ENCODE measurements at regions not wholly inside any gene's neighbourhood (a gene's known extent, or its start where the extent isn't known, plus 50 kb on each side); places are given as distances from the start of the nearest gene placed in this dataset.

GRCh38 chr6:14453712-14454472 lies 336.3 kb downstream of the CD83 start:
- peaks cover 4% of the 10 kb centered on the region; the same call in 1 of the 2 replicates for H3K4me1 ChIP-seq (ENCODE audit: control insufficient read depth, insufficient read depth, low read length)
- CTCF ChIA-PET, result interaction anchor here (1.2 kb wide), 1 partner anchor 243 kb away, joined by 3 read pairs; no protein-coding TSS in a partner anchor

GRCh38 chr6:14454473-14454775 lies 336.9 kb downstream of the CD83 start:
- no peaks in the 10 kb centered on the region for H3K9me3 ChIP-seq (ENCODE audit: control insufficient read depth, insufficient read depth, low read depth, low read length)
- H3K27ac ChIP-seq (ENCODE audit: extremely low read depth, low read depth, low read length), result no peak overlapping the region
- no peak overlapping the region for H3K4me3 ChIP-seq (ENCODE audit: low read depth, low read length)
- ChIA-PET POLR2A (interaction anchor here (1.2 kb wide), 1 partner anchor 21 kb away, joined by 3 read pairs; no protein-coding TSS in a partner anchor), CTCF (interaction anchor here (0.6 to 1.2 kb wide), 2 partner anchors 244 to 310 kb away, joined by 3 read pairs; no protein-coding TSS in a partner anchor)
- H3K36me3 ChIP-seq (ENCODE audit: control insufficient read depth in 2 of 2, insufficient read depth in 1 of 2, low read length in 2 of 2), result no peaks in the 10 kb centered on the region
- peaks cover 2% of the 10 kb centered on the region; the same call in 1 of the 2 replicates for H3K4me1 ChIP-seq (ENCODE audit: control insufficient read depth, insufficient read depth, low read length)
- TF ChIP-seq ZNF513 (tag by site-specific recombination; IDR thresholded peaks at IDR 0.05) (no peak), ZNF654 (tag by site-specific recombination; IDR thresholded peaks at IDR 0.05; ENCODE audit: low read depth) (no peak), ZNF768 (tag by site-specific recombination; IDR thresholded peaks at IDR 0.05) (no peak), ZNF311 (tag by site-specific recombination; IDR thresholded peaks at IDR 0.05; ENCODE audit: borderline replicate concordance) (no peak), CTCF (tag by site-specific recombination; IDR thresholded peaks at IDR 0.05) (no peak)
- TF ChIP-seq, protein P1, sequence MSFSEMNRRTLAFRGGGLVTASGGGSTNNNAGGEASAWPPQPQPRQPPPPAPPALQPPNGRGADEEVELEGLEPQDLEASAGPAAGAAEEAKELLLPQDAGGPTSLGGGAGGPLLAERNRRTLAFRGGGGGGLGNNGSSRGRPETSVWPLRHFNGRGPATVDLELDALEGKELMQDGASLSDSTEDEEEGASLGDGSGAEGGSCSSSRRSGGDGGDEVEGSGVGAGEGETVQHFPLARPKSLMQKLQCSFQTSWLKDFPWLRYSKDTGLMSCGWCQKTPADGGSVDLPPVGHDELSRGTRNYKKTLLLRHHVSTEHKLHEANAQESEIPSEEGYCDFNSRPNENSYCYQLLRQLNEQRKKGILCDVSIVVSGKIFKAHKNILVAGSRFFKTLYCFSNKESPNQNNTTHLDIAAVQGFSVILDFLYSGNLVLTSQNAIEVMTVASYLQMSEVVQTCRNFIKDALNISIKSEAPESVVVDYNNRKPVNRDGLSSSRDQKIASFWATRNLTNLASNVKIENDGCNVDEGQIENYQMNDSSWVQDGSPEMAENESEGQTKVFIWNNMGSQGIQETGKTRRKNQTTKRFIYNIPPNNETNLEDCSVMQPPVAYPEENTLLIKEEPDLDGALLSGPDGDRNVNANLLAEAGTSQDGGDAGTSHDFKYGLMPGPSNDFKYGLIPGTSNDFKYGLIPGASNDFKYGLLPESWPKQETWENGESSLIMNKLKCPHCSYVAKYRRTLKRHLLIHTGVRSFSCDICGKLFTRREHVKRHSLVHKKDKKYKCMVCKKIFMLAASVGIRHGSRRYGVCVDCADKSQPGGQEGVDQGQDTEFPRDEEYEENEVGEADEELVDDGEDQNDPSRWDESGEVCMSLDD (tag by site-specific recombination; IDR thresholded peaks at IDR 0.05), result no peak
- TF ChIP-seq, protein P2, sequence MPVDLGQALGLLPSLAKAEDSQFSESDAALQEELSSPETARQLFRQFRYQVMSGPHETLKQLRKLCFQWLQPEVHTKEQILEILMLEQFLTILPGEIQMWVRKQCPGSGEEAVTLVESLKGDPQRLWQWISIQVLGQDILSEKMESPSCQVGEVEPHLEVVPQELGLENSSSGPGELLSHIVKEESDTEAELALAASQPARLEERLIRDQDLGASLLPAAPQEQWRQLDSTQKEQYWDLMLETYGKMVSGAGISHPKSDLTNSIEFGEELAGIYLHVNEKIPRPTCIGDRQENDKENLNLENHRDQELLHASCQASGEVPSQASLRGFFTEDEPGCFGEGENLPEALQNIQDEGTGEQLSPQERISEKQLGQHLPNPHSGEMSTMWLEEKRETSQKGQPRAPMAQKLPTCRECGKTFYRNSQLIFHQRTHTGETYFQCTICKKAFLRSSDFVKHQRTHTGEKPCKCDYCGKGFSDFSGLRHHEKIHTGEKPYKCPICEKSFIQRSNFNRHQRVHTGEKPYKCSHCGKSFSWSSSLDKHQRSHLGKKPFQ (tag by site-specific recombination; IDR thresholded peaks at IDR 0.05), result no peak

More at GRCh38 chr6:14453712-14454472, 336.3 kb downstream of the CD83 start:
- TF ChIP-seq AEBP2 (tag by site-specific recombination; IDR thresholded peaks at IDR 0.05; ENCODE audit: borderline replicate concordance), result no peak
- no peak for TF ChIP-seq ZSCAN16 (tag by site-specific recombination; IDR thresholded peaks at IDR 0.05)
- no peak for TF ChIP-seq ZNF513 (tag by site-specific recombination; IDR thresholded peaks at IDR 0.05)
- TF ChIP-seq ZBTB1 (tag by site-specific recombination; IDR thresholded peaks at IDR 0.05), result no peak
- no peak for TF ChIP-seq HOXA7 (CRISPR knock-in tag; IDR thresholded peaks at IDR 0.05; ENCODE audit: borderline replicate concordance)
- TF ChIP-seq TCF7L2 (IDR thresholded peaks at IDR 0.05; ENCODE audit: borderline replicate concordance, low read depth, low read length), result no peak
- TF ChIP-seq ZNF571 (tag by site-specific recombination; IDR thresholded peaks at IDR 0.05), result no peak
- no peak for TF ChIP-seq ZBTB21 (tag by site-specific recombination; IDR thresholded peaks at IDR 0.05)
- no peak for TF ChIP-seq ZNF354C (tag by site-specific recombination; IDR thresholded peaks at IDR 0.05; ENCODE audit: borderline replicate concordance, low read depth)
- TF ChIP-seq, protein P3, sequence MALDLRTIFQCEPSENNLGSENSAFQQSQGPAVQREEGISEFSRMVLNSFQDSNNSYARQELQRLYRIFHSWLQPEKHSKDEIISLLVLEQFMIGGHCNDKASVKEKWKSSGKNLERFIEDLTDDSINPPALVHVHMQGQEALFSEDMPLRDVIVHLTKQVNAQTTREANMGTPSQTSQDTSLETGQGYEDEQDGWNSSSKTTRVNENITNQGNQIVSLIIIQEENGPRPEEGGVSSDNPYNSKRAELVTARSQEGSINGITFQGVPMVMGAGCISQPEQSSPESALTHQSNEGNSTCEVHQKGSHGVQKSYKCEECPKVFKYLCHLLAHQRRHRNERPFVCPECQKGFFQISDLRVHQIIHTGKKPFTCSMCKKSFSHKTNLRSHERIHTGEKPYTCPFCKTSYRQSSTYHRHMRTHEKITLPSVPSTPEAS (tag by site-specific recombination; IDR thresholded peaks at IDR 0.05), result no peak
- TF ChIP-seq ZNF23 (tag by site-specific recombination; IDR thresholded peaks at IDR 0.05; ENCODE audit: borderline replicate concordance), result no peak
- TF ChIP-seq, protein P4, sequence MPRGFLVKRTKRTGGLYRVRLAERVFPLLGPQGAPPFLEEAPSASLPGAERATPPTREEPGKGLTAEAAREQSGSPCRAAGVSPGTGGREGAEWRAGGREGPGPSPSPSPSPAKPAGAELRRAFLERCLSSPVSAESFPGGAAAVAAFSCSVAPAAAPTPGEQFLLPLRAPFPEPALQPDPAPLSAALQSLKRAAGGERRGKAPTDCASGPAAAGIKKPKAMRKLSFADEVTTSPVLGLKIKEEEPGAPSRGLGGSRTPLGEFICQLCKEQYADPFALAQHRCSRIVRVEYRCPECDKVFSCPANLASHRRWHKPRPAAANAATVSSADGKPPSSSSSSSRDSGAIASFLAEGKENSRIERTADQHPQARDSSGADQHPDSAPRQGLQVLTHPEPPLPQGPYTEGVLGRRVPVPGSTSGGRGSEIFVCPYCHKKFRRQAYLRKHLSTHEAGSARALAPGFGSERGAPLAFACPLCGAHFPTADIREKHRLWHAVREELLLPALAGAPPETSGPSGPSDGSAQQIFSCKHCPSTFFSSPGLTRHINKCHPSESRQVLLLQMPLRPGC (tag by site-specific recombination; IDR thresholded peaks at IDR 0.05), result no peak
- TF ChIP-seq ZXDB (tag by site-specific recombination; IDR thresholded peaks at IDR 0.05), result no peak
- TF ChIP-seq ZFHX2 (tag by site-specific recombination; conservative IDR thresholded peaks at IDR 0.05), result no peak
- POLR2A ChIA-PET, result no interaction called here
- no peaks in the 10 kb centered on the region for H3K9me3 ChIP-seq (ENCODE audit: control insufficient read depth, insufficient read depth, low read depth, low read length)
- no peak overlapping the region for H3K27ac ChIP-seq (ENCODE audit: extremely low read depth, low read depth, low read length)
- H3K4me3 ChIP-seq (ENCODE audit: low read depth, low read length), result no peak overlapping the region
- no peaks in the 10 kb centered on the region for H3K36me3 ChIP-seq (ENCODE audit: control insufficient read depth in 2 of 2, insufficient read depth in 1 of 2, low read length in 2 of 2)
